DND-41 (cell line): ENCODE measurements at regions not wholly inside any gene's neighbourhood (a gene's known extent, or its start where the extent isn't known, plus 50 kb on each side); places are given as distances from the start of the nearest gene placed in this dataset.

ENCODE experiments used
- ATAC-seq: fragments of 200-7000 bp; cut with Tn5 transposase; 3 replicates; pipeline ENCODE4 v1.9.1; 2021; ENCODE audit warnings: low read depth; ENCODE audit not compliant: insufficient read depth
- DNase-seq: peaks from one replicate; pipeline ENCODE4 v3.0.0-alpha.2; 2020
- H2AFZ ChIP-seq: 2 replicates; pipeline ENCODE4 v1.6.0; 2012; ENCODE audit warnings: low read depth, low read length
- H3K27ac ChIP-seq: 2 replicates; pipeline ENCODE4 v1.5.1; 2012; ENCODE audit warnings: low read length, inconsistent platforms
- H3K27me3 ChIP-seq: fragments of 200-600 bp; sonication (generic); 2 replicates; pipeline ENCODE4 v1.6.0; 2012; ENCODE audit warnings: low read length, mild to moderate bottlenecking, inconsistent platforms; ENCODE audit not compliant: insufficient read depth, poor library complexity
- H3K36me3 ChIP-seq: 2 replicates; pipeline ENCODE4 v1.5.1; 2012; ENCODE audit warnings: low read length, inconsistent platforms; ENCODE audit not compliant: insufficient read depth
- H3K4me1 ChIP-seq: 2 replicates; pipeline ENCODE4 v1.5.1; 2012; ENCODE audit warnings: mild to moderate bottlenecking, low read length; ENCODE audit not compliant: insufficient read depth
- H3K4me2 ChIP-seq: 2 replicates; pipeline ENCODE4 v1.6.0; 2012; ENCODE audit warnings: mild to moderate bottlenecking, moderate library complexity, low read length, inconsistent platforms; ENCODE audit not compliant: insufficient read depth
- H3K4me3 ChIP-seq, 2 experiments: fragments of 200-600 bp in 1 of 2; shearing (Covaris generic) in 1 of 2; 2 replicates each; pipeline ENCODE4 v1.5.1; 2012 to 2016; ENCODE audit warnings: inconsistent platforms in 2 of 2, low read length in 2 of 2, mild to moderate bottlenecking in 2 of 2, low read depth in 1 of 2, moderate library complexity in 1 of 2
- H3K79me2 ChIP-seq: 2 replicates; pipeline ENCODE4 v1.6.0; 2012; ENCODE audit warnings: low read length, inconsistent platforms; ENCODE audit not compliant: insufficient read depth
- H3K9ac ChIP-seq: 2 replicates; pipeline ENCODE4 v1.6.0; 2012; ENCODE audit warnings: low read depth, mild to moderate bottlenecking, inconsistent platforms, low read length, moderate library complexity
- H3K9me3 ChIP-seq: 2 replicates; pipeline ENCODE4 v1.5.1; 2012; ENCODE audit warnings: low read length, moderate library complexity, mild to moderate bottlenecking, inconsistent platforms; ENCODE audit not compliant: insufficient read depth, severe bottlenecking
- H4K20me1 ChIP-seq: 2 replicates; pipeline ENCODE4 v1.6.0; 2012; ENCODE audit warnings: low read length; ENCODE audit not compliant: insufficient read depth
- CTCF ChIP-seq: IDR thresholded peaks from 2 replicates; pipeline ENCODE4 v1.5.1; 2012; ENCODE audit warnings: borderline replicate concordance, low read length, moderate library complexity, mild to moderate bottlenecking; ENCODE audit not compliant: poor library complexity, severe bottlenecking; ENCODE audit errors: extremely low read depth
- EZH2 ChIP-seq: IDR thresholded peaks from 3 replicates; pipeline ENCODE4 v1.6.1; 2012; ENCODE audit warnings: borderline replicate concordance, low read depth, mild to moderate bottlenecking, moderate library complexity, low read length, inconsistent platforms; ENCODE audit not compliant: severe bottlenecking

- no peak overlapping the region for H3K4me3 ChIP-seq
- no peak overlapping the region for H3K27ac ChIP-seq
- TF ChIP-seq CTCF: no peak
- TF ChIP-seq EZH2: no peak
- no peak overlapping the region for H3K9ac ChIP-seq
- no peak overlapping the region for H3K4me2 ChIP-seq
- no peaks in the 10 kb centered on the region for H3K36me3 ChIP-seq
- no peaks in the 10 kb centered on the region for H3K79me2 ChIP-seq
- no peak overlapping the region for H2AFZ ChIP-seq
- H3K9me3 ChIP-seq: no peaks in the 10 kb centered on the region
- no peaks in the 10 kb centered on the region for H3K27me3 ChIP-seq
- H4K20me1 ChIP-seq: no peaks in the 10 kb centered on the region
- DNase-seq (no peak), ATAC-seq (no peak)
- H3K4me1 ChIP-seq: no peaks in the 10 kb centered on the region
Measured at GRCh38 chr14:30160608-30161007, 233.0 kb upstream of the PRKD1 start.

DNA sequence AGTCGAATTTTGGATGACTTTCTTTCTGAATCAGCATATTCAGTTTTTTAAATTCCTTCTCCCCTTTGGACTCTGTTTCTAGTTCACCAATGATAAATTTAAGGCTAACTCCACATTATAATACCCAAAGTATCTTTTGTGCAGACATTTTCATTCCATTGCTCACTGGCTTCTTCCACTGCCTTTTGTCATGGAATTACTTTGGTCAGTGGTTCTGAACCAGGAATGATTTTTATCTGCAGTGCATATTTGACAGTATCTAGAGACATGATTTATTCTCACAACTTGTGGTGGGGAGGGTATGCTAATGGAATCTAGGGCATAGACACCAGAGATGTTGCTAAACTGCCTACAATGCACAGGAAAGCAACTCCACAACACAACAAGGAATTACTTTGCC lies 234.4 kb upstream of the PRKD1 start:
- no peak overlapping the region for H3K27ac ChIP-seq
- no peaks in the 10 kb centered on the region for H3K9me3 ChIP-seq
- ATAC-seq (no peak), DNase-seq (no peak)
- no peaks in the 10 kb centered on the region for H3K4me1 ChIP-seq
- no peak overlapping the region for H3K9ac ChIP-seq
- H3K36me3 ChIP-seq: no peaks in the 10 kb centered on the region
- H3K79me2 ChIP-seq: no peaks in the 10 kb centered on the region
- no peak overlapping the region for H3K4me3 ChIP-seq
- no peak overlapping the region for H3K4me2 ChIP-seq
- H4K20me1 ChIP-seq: no peaks in the 10 kb centered on the region
- H3K27me3 ChIP-seq: no peaks in the 10 kb centered on the region
- TF ChIP-seq CTCF (no peak), EZH2 (no peak)
- H2AFZ ChIP-seq: no peak overlapping the region

GRCh38 chr14:30165255-30165654 lies 237.6 kb upstream of the PRKD1 start:
- no peak overlapping the region for H3K4me3 ChIP-seq
- no peaks in the 10 kb centered on the region for H4K20me1 ChIP-seq
- no peak overlapping the region for H2AFZ ChIP-seq
- no peak overlapping the region for H3K4me2 ChIP-seq
- ATAC-seq: no peak
- H3K4me1 ChIP-seq: no peaks in the 10 kb centered on the region
- H3K79me2 ChIP-seq: no peaks in the 10 kb centered on the region
- no peaks in the 10 kb centered on the region for H3K27me3 ChIP-seq
- no peak for TF ChIP-seq EZH2
- TF ChIP-seq CTCF: no peak
- H3K36me3 ChIP-seq: no peaks in the 10 kb centered on the region
- no peak overlapping the region for H3K9ac ChIP-seq
- DNase-seq: no peak
- H3K27ac ChIP-seq: no peak overlapping the region
- no peaks in the 10 kb centered on the region for H3K9me3 ChIP-seq

DNA sequence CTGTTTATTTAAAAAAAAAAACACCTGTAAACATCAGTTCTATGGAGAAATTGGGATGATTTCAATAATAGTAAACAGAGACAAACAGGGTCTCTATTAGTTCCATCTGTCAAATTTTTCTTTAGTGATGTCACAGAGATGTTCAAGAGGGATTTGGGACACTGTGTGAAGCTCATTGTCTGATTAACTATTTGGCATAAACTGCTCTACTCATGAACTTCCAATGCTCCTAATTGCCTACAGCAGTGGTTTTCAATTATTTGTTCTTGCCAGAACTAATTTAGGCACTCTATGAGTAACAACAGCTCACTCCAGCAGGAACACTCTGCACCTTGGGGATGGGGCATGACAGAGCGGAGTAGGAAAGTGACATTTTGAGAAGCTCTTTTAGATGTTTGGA lies 250.1 kb upstream of the PRKD1 start:
- Histone ChIP-seq H3K27ac (no peak overlapping the region), H3K79me2 (no peaks in the 10 kb centered on the region), H4K20me1 (no peaks in the 10 kb centered on the region), H2AFZ (no peak overlapping the region), H3K4me3 (no peak overlapping the region), H3K4me1 (no peaks in the 10 kb centered on the region), H3K36me3 (no peaks in the 10 kb centered on the region), H3K27me3 (no peaks in the 10 kb centered on the region), H3K9me3 (no peaks in the 10 kb centered on the region), H3K9ac (no peak overlapping the region), H3K4me2 (no peak overlapping the region)
- TF ChIP-seq EZH2 (no peak), CTCF (no peak)
- no peak for ATAC-seq
- DNase-seq: no peak
